C4-2B (cell line): ENCODE measurements at regions not wholly inside any gene's neighbourhood (a gene's known extent, or its start where the extent isn't known, plus 50 kb on each side); places are given as distances from the start of the nearest gene placed in this dataset.

ENCODE experiments used
- ZFX ChIP-seq: fragments of 450-650 bp; IDR thresholded peaks from 2 replicates; pipeline ENCODE4 v1.6.1; 2017
- TF ChIP-seq, protein P1 (sequence below): fragments of 450-650 bp; conservative IDR thresholded peaks from 2 replicates; pipeline ENCODE4 v1.5.1; 2017; ENCODE audit warnings: mild to moderate bottlenecking

DNA sequence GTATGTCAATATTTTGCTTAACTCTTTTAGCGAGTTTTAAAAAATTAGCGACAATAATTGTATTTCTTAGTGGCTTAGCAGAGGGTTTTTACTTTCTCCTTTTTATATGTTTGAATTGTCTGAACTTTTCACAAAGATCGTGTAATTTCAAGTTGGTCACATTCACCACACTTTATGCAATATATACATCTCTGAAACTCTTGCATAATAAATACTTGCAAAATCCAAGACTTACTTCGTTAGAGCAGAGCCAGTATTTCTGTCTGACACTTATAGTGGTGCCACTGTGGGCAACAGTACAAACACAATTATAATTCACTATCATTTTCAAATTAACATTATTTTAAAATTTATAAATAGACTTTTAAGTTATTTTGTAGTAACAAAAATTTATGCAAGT lies 62.0 kb downstream of the SUCNR1 start:
- TF ChIP-seq, protein P1, sequence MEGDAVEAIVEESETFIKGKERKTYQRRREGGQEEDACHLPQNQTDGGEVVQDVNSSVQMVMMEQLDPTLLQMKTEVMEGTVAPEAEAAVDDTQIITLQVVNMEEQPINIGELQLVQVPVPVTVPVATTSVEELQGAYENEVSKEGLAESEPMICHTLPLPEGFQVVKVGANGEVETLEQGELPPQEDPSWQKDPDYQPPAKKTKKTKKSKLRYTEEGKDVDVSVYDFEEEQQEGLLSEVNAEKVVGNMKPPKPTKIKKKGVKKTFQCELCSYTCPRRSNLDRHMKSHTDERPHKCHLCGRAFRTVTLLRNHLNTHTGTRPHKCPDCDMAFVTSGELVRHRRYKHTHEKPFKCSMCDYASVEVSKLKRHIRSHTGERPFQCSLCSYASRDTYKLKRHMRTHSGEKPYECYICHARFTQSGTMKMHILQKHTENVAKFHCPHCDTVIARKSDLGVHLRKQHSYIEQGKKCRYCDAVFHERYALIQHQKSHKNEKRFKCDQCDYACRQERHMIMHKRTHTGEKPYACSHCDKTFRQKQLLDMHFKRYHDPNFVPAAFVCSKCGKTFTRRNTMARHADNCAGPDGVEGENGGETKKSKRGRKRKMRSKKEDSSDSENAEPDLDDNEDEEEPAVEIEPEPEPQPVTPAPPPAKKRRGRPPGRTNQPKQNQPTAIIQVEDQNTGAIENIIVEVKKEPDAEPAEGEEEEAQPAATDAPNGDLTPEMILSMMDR = no peak
- TF ChIP-seq ZFX = no peak
